Activated gamma-delta T cell treated with Interleukin-2 at 50 U/mL for 16 hours (primary cell): ENCODE measurements at regions not wholly inside any gene's neighbourhood (a gene's known extent, or its start where the extent isn't known, plus 50 kb on each side); places are given as distances from the start of the nearest gene placed in this dataset.

ENCODE experiments used
- DNase-seq: peaks from one replicate; pipeline ENCODE4 v3.0.0-alpha.2; 2020

DNA sequence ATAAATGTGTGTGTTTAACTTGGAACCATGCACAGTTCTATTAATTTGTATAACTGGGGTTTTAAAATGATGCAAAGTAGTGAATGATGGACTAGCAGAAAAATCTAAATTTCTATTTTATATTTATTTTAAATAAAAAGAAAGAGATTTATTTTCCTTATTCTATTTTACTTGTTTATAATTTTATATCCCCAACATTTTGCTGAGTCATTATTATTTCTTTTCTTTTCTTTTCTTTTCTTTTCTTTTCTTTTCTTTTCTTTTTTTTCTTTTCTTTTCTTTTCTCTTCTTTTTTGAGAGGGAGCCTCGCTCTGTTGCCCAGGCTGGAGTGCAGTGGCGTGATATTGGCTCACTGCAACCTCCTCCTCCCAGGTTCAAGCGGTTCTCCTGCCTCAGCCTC, 395.0 kb upstream of the NCAM2 start:
- DNase-seq = no peak

DNA sequence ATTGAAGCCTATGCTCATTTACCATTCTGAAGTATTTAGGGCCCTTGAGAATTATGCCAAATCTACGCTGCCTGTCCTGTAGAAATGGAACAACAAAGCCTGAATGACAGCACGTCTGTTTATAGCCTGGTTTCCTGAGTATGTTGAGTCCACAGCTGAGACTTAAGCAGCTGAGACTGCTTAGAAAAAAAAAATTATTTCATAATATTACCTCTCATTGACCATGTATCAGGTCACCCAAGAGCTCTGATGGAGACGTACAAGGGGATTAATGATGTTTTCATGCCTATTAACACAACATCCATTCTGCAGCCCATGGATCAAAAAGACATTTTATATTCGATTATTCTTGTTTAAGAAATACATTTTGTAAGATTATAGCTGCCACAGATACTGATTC, 387.2 kb upstream of the NCAM2 start:
- DNase-seq = no peak

DNA sequence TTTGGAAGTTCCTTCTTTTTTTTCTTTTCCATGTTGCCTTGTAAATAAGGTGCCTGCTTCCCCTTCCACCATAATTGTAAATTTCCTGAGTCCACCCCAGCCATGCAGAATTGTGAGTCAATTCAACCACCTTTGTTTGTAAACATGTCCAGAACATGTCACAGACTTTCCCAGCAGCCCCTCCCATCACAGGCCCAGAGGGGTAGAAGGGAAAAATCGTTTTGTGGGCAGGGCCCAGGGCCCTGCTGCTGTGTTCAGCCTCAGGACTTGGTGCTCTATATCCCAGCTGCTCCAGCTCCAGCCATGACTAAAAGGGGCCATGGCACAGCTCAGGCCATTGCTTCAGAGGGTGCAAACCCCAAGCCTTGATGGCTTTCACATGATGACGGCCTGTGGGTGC, 384.6 kb upstream of the NCAM2 start:
- DNase-seq = no peak

DNA sequence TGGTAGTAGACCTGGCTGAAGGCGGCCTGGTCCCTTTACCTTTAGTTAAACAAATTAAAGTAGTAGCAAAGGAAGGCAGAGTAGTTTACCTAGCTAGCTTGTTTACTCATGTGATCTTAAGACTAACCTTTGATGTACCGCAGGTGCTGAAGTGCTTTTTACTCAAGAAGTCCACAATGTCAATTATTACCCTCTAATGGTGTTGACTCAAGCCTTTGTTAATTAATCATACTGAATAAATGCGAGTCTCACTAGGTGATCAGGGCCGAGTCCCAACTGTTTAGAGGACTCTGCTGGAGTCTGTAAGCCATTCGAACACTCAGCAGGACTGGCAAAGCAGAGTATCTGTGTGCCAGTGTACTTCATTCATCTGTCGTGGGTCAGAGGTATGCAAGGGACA, 381.1 kb upstream of the NCAM2 start:
- no peak for DNase-seq

DNA sequence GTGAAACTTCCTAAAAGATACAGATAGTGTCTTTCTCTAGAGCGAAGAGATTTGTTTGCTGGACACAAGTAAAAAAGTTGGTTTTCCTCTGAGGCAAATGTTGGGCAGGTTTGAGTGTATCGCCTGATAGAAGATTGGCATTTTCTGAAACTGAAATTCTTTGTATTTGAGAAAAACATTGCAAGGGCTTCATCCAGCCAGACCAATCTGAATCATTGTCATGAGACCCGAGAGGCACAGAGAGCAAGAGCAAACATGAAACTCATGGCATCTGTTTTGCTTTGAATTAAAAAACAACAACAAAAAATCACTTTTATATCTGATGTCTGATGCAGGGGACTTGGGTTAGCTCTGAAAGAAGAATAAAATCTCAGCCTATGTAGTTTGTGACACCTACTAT, 379.3 kb upstream of the NCAM2 start:
- no peak for DNase-seq

DNA sequence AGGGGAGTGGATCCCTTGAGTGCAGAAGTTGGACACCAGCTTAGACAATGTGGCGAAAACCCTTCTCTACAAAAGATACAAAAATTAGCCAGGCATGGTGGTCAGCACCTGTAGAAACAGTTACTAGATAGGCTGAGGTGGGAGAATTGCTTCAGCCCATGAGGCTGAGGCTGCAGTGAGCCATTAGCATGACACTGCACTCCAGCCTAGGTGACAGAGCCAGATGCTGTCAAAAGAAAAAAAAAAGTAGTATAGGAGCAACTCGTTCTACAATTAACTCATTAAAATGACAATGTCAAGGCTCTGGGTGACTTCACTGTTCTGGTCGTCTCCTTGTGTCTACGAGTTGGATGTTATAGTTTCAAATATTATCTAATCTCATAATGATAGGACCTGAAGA, 370.6 kb upstream of the NCAM2 start:
- DNase-seq = no peak

DNA sequence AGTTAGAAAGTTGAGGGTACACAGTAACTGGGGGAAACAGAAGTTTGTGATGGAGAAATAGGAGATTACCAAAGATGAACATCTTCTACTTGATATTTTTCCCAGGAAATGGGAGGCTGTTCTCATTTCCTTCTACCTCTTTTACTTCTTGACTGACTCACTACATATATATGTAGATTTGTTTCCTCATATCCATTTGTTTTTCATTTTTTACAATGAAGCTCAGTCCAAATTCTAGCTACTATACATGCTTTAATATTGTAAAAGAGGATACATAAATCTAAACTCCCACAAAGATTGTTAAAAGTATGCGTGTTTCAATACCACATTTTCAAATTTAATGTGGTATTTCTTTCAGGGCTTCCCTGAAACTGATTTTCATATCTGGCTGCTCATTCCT, 366.6 kb upstream of the NCAM2 start:
- no peak for DNase-seq

DNA sequence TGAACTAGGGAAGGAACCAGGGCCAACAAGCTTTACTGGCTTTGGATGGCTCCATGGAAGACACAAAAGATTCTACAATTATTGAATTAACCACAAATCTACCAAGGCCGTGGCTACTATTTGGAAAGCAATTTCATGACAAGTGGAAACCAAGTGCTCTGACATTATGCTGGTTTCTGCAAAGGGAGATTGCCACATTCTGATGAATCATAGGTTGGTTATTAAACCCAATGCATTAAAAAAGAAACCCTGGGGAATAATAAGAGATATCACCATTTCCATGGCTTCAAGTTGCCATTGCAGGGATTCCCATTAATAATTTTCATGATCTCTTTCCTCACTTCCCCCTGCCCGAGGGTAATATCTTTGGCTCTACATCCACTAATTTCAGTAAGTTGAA, 359.2 kb upstream of the NCAM2 start:
- no peak for DNase-seq

DNA sequence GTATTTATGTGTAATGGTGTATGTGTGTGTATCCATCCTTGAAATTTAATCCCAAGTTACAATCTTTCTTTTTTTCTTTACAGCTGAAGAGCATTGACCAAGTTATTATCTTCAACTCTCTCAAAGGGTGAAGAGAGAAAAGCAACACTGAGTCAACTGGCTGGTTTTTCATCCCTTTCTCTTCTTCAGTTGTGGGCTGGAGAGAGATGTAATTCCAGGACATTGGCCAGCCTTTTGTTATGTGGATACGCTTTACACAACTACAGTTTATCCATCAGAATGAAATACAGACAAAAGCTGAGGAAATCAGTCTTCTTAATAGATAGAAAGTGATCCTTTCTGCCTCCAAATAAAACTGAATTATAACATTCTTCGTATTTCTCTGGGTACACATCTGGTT, 357.0 kb upstream of the NCAM2 start:
- no peak for DNase-seq

DNA sequence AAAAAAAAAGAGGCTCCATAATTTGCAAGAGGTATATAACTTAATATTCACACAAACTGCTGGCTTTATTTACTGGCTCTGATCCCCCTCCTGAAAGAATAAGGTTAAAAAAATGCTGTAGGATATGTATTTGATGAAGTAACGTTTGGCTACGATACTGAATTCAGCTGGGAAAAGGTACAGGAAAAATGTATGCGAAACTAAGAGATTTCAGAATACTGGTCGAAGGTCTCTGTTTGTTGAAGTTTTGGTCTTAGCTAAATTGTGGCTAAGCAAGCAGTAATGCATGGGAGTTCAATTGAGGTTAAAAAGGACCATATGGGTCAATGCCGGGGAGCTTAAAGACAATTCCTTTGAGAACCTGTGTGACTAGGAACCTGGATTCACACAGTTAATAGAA, 355.5 kb upstream of the NCAM2 start:
- no peak for DNase-seq

DNA sequence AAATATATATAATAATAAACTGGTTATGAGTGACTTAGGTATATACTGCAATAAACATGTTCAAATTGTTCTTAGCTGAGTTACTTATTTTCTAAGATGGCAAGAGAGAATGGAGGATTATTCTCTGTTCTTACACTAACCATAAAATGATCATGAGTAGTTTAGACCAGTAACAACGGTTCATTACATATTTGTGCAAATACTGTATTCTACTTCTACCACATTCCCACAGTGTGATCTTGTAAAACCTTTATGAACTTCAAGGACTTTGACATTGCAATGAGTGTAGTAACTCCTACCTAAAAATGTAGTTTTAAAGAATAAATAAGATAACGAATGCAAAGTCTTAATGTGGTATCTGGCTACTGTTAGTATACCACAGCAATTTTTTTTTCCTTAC, 353.7 kb upstream of the NCAM2 start:
- no peak for DNase-seq

DNA sequence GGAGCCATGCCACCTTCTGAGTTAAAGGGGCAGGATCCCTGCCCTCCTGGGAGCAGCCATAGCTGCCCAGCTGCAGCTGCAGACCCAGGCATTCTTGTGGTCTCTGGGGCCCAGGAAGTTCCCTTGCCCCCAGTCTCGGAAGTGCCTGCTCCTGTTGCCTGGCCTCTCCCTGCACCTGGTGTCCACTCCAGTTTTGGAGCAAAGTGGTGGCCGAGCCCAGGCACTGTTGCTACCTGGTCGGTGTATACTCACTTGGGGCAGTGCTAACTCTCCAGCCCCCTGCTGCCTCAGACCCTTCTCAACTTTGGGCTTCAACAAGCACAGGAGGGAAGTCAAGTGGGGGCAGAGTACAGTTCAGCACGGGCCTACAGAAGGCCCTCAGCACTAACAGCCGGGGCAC, 352.9 kb upstream of the NCAM2 start:
- DNase-seq = no peak

DNA sequence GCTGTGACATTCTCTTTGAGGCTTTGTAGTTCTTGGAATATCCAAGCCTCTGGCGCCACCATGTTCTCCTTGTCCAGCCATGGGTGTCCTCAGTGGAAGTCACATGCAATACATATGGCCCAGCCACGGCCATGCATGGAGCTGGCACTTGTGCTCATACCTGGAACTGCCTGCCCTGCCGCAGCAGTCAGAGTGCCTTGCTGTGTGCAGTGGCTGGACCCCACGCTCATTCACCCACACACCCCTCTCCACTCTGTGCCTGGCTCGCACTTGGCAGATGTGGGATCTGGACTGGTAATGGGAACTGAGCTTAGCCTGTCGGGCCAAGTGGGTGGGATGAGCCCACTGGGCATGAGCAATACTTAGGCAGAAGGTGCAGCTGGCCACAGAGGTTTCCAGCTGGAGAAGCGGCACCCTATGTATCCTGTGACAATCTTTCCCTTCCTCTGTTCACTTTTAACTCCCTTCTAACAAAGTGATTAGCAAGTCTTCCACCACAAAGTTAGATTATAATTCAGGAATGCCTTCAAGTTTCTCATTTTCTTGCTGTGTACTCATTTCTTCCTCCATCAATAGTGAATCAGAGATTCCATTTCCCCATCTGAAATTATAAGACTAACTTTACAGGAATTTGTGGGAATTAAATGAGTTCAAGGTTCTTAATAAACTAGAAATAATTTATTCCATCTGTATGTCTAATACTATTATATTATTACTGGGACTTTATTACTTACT, 351.6 kb upstream of the NCAM2 start:
- DNase-seq = no peak

DNA sequence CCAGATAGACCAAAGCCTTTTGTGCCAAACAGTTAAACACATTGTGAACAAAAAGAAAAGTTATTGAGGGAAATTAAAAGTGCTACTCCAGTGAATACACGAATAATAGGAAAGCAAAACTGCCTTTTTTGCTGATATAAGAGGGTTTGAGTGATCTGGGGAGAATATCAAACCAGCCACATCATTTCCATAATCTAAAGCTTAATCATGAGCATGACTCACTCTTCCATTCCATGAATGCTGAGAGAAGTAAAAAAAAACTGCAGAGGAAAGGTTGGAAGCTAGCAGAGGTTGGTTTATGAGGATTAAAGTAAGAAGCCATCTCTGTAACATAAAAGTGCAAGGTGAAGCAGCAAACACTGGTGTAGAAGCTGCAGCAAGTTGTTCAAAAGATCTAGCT, 350.6 kb upstream of the NCAM2 start:
- DNase-seq = no peak

DNA sequence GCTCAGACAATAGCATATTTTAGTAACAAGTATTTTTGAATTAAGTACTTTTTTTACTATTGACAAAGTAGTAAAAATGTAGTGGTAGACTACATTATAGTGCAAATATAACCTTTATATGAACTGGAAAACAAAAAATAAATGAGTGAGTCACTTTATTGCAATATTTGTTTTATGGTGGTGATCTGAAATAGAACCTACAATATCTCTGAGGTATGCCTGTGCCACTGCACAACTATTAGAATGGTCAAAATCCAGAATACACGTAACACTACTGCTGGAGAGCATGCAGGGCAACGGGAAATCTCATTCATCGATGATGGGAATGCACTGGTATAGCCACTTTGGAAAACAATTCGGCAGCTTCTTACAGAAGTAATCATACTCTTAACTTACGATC, 349.0 kb upstream of the NCAM2 start:
- no peak for DNase-seq

DNA sequence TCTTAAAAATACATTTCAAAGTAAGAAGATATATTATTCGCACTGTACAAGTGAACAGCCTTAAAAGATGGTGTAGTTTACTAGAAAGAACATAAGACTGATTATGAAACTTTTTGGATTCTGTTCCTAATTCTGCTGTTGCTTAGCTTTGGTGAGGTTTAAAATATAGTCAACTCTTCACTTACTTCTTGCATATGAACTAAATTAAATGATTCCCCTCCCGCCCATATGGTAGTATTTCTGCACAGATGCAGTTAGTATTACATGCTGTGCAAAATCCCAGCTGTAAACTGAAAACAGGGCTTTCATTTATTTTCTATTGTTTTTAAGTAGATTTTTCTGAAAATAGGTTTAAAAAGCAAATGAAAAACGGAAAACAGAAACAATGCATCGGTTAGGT, 345.4 kb upstream of the NCAM2 start:
- no peak for DNase-seq

DNA sequence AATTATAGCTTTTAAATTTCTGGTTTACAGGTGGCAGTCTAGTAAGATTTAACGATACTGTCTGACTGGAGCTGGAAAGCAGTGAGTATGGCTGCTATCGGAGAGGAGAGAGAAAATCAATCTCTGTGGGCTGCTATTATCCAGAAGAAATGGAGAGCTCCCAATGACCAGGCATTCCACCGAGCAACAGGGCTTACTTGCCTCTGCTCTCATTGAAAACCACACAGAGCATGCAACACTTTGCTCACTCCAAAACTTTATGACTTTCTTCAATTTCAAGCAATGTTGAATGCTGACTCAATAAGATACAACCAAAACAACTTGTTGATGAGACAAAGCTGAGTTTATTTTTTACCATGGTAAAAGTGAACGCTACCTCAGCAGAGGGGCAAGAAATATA, 337.0 kb upstream of the NCAM2 start:
- DNase-seq = no peak

DNA sequence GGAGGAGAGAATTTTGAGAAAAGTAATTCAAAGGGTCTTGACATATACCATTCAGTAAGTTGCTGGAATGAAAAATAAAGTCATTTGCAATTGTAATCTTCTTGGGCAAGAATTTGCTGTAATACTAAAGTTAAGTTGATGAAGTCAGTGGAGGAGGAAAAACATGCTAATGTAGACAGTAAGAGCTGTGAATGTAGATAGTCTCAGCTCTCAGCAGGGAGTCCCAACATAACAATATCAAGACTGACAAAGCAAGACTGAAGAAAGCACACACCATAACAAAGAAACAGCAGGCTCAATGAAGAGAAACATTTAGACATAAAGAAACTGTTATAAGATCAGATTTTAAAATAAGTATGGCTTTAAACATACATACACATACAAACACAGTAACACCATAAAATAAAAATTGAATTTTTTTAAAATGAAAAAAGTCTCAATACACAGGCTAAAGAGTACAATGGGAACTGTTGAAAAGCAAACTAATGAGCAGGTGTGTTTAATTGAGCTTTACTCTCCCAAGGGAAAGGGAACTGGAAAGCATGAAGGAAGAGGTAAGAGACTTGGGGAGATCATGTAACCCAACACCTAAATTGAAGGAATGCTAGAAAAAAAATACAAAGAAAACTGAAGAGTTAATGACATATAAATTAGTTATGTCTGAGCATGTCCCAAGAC, 336.3 kb upstream of the NCAM2 start:
- no peak for DNase-seq

DNA sequence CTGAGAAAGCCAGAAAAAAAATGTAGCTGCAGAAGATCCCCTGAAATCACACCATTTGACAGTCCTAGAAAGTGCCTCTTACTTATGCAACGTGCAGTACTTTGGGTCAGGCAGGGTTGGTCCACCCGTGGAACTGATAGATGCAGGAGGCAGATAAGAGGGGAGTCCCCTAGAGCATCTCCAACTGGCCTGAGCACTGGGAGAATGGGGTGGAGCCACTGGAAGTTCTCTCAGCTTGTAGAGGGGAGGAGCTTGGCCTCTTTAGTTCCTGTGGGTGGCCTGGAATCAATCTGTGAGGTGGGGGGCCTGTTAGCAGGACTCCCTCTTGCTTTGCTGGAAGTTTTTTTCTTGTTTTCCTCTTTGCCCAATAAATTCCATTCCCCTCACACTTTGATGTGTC, 335.7 kb upstream of the NCAM2 start:
- DNase-seq = no peak

DNA sequence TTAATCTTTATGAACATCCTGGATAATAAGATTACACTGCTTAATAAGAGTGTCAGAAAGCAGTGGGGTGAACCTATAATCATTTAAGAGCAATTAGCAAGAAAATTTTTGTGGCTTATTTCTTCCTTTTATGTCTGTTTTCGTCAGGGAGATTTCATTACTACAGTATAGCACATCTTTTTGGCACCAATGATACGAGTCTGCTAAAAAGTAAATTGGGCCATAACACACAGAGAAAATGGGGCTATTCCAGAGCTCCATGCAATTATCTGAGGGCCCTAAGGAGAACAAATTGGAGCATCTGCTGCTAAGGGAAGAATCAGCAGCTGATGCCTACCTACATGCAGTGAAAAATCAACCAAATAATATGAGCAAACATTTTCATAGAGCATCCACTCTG, 330.3 kb upstream of the NCAM2 start:
- no peak for DNase-seq

DNA sequence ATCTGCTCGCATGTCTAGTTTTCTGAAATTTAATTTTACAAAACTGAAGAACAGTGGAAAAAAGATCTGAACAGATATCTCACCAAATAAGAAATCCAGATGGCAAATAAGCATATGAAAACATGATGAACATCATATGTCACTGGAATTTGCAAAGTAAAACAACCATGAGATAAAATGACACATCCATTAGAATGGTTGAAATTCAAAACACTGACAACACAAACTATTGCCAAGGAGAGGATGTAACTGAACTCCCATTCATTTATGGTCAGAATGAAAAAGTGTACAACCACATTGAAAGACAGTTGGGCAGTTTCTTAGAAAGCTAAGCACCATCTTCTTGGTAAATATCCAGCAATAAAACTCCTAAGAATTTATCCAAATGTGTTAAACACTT, 312.7 kb upstream of the NCAM2 start:
- DNase-seq = no peak

DNA sequence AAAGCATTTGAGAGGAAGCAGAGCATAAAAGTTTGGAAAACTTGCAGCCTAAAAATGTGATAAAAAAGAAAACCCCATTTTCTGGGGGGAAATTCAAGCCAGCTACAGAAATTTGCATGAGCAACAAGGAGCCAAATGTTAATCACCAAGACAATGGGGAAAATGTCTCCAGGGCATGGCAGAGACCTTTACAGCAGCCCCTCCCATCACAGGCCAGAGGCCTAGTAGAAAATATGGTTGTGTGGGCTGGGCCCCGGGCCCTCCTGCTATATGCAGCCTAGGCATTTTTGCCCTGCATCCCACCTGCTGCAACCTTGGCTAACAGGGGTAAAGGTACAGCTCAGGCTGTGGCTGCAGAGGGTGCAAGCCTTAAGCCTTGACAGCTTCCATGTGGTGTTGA, 299.6 kb upstream of the NCAM2 start:
- DNase-seq = no peak

DNA sequence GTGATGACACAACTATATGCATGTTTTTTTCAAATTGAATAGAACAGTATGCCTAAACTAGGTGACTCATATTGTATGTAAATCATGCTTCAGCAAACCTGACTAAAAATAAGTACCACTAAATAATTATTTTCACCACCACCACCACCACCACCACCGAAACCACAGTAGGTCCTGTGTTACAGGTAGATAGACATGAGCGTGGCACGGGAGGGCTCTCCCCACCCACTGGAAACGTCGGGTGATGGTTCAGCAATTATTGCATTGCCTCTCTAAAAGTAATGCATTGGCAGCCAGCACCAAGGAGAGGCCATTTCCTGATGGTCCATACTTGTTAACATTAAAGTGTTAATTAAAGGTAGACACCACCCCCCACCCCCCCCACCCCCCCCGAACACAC, 297.0 kb upstream of the NCAM2 start:
- DNase-seq = no peak

DNA sequence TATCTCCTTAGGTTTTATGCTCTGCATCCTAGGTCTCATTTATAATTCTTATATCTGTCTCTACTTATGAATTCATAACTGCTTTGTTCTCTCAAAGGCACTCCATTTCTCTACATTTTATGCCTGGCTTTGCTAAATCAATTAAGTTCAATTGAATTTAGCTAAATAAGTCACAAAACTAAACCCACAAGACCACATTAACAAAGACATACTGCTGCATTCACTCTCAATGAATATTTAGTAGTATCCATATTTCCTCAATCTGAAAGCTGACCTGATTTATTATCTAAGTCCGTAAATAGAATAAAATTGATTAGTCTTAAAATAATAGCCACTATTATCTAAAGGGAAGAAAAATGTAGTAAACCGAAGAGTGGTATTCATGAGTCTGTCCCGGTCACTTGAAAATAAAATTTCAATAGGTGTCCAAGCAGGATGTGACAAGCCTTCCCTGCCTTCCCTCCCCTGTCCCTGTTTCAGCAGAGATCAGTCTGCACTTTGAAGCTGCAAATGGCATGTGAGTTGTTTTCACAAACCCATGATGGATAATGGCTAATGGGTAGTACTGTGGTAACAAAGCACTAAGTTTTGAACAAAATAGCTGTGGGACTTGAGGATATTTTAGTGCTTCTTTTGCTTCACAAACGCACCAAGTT, 295.0 kb upstream of the NCAM2 start:
- no peak for DNase-seq

DNA sequence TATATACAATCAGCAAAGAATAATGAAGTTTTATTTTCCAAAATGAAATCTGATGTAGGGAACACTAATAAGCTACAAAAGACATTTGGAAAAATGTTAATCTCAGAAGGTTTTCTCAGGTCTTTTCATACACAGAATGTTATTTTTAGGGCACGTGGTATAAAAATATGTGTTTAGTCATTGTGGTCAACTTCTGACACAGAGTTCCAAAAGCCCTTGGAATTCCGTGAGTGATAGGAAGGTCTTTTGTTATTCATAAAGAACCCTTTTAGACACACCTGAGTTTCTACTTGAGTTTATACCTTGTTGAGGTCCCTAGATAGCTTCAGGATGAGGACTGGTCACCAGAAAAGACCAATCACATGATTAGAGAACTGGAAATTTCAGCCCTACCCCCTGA, 277.6 kb upstream of the NCAM2 start:
- no peak for DNase-seq
